ENCODE measurements at regions not wholly inside any gene's neighbourhood (a gene's known extent, or its start where the extent isn't known, plus 50 kb on each side); places are given as distances from the start of the nearest gene placed in this dataset.

GRCh38 chr7:46975493-46975892 is 606.4 kb downstream of the TNS3 start:
- TF ChIP-seq CTCF (IDR thresholded peaks at IDR 0.05; ENCODE audit: low read depth, low read length, missing input control) (no peak), SP1 (IDR thresholded peaks at IDR 0.05) (no peak), RXRA (IDR thresholded peaks at IDR 0.05) (no peak), JUND (IDR thresholded peaks at IDR 0.05) (no peak), RAD21 (IDR thresholded peaks at IDR 0.05) (no peak), GABPA (IDR thresholded peaks at IDR 0.05 in 1 of 2, conservative IDR thresholded peaks at IDR 0.05 in 1 of 2) (no peak)
- TF ChIP-seq, protein P1, sequence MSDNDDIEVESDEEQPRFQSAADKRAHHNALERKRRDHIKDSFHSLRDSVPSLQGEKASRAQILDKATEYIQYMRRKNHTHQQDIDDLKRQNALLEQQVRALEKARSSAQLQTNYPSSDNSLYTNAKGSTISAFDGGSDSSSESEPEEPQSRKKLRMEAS (IDR thresholded peaks at IDR 0.05), result no peak
- TF ChIP-seq, protein P2, sequence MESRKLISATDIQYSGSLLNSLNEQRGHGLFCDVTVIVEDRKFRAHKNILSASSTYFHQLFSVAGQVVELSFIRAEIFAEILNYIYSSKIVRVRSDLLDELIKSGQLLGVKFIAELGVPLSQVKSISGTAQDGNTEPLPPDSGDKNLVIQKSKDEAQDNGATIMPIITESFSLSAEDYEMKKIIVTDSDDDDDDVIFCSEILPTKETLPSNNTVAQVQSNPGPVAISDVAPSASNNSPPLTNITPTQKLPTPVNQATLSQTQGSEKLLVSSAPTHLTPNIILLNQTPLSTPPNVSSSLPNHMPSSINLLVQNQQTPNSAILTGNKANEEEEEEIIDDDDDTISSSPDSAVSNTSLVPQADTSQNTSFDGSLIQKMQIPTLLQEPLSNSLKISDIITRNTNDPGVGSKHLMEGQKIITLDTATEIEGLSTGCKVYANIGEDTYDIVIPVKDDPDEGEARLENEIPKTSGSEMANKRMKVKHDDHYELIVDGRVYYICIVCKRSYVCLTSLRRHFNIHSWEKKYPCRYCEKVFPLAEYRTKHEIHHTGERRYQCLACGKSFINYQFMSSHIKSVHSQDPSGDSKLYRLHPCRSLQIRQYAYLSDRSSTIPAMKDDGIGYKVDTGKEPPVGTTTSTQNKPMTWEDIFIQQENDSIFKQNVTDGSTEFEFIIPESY (IDR thresholded peaks at IDR 0.05), result no peak

Measured in liver (tissue), 3 donors.